ENCODE measurements at regions not wholly inside any gene's neighbourhood (a gene's known extent, or its start where the extent isn't known, plus 50 kb on each side); places are given as distances from the start of the nearest gene placed in this dataset.

DNA sequence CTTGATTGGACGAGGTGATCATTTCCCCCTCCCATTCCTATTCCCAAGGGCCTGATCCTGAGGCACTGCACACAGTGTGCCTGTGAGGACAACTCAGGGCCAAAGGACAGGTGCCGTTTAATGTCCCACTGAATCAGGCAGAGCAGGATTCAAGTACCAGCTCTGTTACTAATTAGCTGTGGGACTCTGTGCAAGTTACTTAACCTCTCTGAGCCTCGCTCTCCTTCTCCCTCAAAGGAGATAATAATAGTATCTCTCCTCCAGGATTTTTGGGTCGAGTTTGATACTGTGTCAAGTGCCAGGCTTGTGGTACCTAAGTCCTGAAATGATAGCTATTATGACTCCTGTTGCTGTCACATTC lies 86.8 kb upstream of the NKD1 start:
- H3K36me3 Mint-ChIP-seq (ENCODE audit: low read depth) = no peaks in the 10 kb centered on the region
- no peaks in the 10 kb centered on the region for H3K9me3 Mint-ChIP-seq
- ATAC-seq (no peak), DNase-seq (ENCODE audit: low spot score) (no peak)
- no peak overlapping the region for H3K4me2 ChIP-seq
- no peak for TF ChIP-seq POLR2AphosphoS5 (IDR thresholded peaks at IDR 0.05; ENCODE audit: low read depth)
- no peaks in the 10 kb centered on the region for H3K9me2 ChIP-seq (ENCODE audit: insufficient read depth)
- H3K27me3 Mint-ChIP-seq (ENCODE audit: insufficient read depth, low read depth, poor library complexity) = peaks cover 17% of the 10 kb centered on the region
- no peak overlapping the region for H3K4me3 Mint-ChIP-seq
- H4K20me1 ChIP-seq (replicated peaks; ENCODE audit: insufficient read depth) = no peaks in the 10 kb centered on the region
- no peak overlapping the region for H3K27ac ChIP-seq (ENCODE audit: low read depth)
- H2AFZ ChIP-seq = no peak overlapping the region
- H3F3A ChIP-seq (replicated peaks; ENCODE audit: low read depth) = peaks cover 7% of the 10 kb centered on the region; the same call in 1 of the 2 replicates
- H3K27ac Mint-ChIP-seq = no peak overlapping the region
- H3K36me3 ChIP-seq (ENCODE audit: insufficient read depth) = no peaks in the 10 kb centered on the region
- H3K4me1 ChIP-seq (ENCODE audit: insufficient read depth) = peaks cover 48% of the 10 kb centered on the region
- H3K4me3 ChIP-seq = no peak overlapping the region
- no peaks in the 10 kb centered on the region for H3K79me2 ChIP-seq (replicated peaks; ENCODE audit: insufficient read depth)
- H3K4me1 Mint-ChIP-seq = peaks cover 56% of the 10 kb centered on the region
- peaks cover 20% of the 10 kb centered on the region for H3K27me3 ChIP-seq (ENCODE audit: insufficient read depth)

DNA sequence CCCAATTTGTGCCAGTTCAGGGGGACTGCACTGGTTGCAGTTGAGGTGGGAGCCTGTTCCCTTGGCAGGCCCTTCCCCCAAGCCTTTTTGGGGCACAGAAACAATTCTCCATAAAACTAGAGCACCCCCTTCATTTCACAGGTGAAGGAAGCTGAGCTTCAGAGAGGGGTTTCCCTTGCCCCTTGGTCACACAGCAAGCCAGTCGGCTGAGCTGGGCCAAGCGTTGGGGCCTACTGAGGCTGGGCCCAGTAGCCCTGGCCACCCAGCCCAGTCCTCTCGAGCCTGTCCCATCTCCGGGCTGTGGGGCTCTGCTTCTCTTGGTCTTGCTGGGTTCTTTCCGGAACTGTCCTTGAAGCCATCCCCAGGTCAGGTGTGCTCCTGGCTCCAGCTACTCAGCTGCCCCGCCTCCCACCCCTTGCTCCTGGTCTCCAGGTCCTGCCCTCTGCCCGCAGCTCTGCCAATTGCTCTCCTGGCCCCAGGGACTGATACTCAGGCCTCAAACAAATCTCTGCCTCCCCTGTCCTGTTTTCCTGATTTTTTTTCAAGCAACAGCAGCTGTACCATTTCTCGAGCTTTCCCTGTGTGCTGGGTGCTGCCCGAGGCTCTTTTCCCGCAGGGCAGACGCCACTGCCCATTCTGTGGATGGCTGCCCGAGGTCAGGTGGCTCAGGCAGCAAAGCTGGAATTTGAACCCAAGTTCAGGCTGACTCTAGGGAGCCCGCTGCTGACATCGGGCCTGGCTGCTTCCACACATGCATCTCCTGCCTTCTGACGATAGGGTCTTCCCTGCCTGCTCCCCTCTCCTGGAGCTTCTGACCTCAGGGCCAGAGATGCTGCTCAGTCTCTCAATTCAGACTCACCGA lies 87.4 kb upstream of the NKD1 start:
- no peak overlapping the region for H3K4me2 ChIP-seq
- peaks cover 48% of the 10 kb centered on the region for H3K4me1 ChIP-seq (ENCODE audit: insufficient read depth)
- Mint-ChIP-seq H3K4me1 (peaks cover 53% of the 10 kb centered on the region), H3K27ac (peak overlapping the region; percentile 84), H3K27me3 (ENCODE audit: insufficient read depth, low read depth, poor library complexity) (peaks cover 15% of the 10 kb centered on the region), H3K36me3 (ENCODE audit: low read depth) (no peaks in the 10 kb centered on the region), H3K4me3 (no peak overlapping the region; the same call in 2 of the 3 replicates), H3K9me3 (no peaks in the 10 kb centered on the region)
- H3K4me3 ChIP-seq = no peak overlapping the region
- ATAC-seq (no peak), DNase-seq (ENCODE audit: low spot score) (no peak)
- H3K36me3 ChIP-seq (ENCODE audit: insufficient read depth) = no peaks in the 10 kb centered on the region
- H3F3A ChIP-seq (replicated peaks; ENCODE audit: low read depth) = peaks cover 7% of the 10 kb centered on the region; the same call in 1 of the 2 replicates
- H2AFZ ChIP-seq = peak overlapping the region; percentile 21; the same call in 1 of the 2 replicates
- H3K27ac ChIP-seq (ENCODE audit: low read depth) = no peak overlapping the region
- H3K27me3 ChIP-seq (ENCODE audit: insufficient read depth) = peaks cover 14% of the 10 kb centered on the region
- no peaks in the 10 kb centered on the region for H4K20me1 ChIP-seq (replicated peaks; ENCODE audit: insufficient read depth)
- H3K9me2 ChIP-seq (ENCODE audit: insufficient read depth) = no peaks in the 10 kb centered on the region
- no peaks in the 10 kb centered on the region for H3K79me2 ChIP-seq (replicated peaks; ENCODE audit: insufficient read depth)
- no peak for TF ChIP-seq ZNF114 (CRISPR knock-in tag; IDR thresholded peaks at IDR 0.05)
- TF ChIP-seq, protein P1, sequence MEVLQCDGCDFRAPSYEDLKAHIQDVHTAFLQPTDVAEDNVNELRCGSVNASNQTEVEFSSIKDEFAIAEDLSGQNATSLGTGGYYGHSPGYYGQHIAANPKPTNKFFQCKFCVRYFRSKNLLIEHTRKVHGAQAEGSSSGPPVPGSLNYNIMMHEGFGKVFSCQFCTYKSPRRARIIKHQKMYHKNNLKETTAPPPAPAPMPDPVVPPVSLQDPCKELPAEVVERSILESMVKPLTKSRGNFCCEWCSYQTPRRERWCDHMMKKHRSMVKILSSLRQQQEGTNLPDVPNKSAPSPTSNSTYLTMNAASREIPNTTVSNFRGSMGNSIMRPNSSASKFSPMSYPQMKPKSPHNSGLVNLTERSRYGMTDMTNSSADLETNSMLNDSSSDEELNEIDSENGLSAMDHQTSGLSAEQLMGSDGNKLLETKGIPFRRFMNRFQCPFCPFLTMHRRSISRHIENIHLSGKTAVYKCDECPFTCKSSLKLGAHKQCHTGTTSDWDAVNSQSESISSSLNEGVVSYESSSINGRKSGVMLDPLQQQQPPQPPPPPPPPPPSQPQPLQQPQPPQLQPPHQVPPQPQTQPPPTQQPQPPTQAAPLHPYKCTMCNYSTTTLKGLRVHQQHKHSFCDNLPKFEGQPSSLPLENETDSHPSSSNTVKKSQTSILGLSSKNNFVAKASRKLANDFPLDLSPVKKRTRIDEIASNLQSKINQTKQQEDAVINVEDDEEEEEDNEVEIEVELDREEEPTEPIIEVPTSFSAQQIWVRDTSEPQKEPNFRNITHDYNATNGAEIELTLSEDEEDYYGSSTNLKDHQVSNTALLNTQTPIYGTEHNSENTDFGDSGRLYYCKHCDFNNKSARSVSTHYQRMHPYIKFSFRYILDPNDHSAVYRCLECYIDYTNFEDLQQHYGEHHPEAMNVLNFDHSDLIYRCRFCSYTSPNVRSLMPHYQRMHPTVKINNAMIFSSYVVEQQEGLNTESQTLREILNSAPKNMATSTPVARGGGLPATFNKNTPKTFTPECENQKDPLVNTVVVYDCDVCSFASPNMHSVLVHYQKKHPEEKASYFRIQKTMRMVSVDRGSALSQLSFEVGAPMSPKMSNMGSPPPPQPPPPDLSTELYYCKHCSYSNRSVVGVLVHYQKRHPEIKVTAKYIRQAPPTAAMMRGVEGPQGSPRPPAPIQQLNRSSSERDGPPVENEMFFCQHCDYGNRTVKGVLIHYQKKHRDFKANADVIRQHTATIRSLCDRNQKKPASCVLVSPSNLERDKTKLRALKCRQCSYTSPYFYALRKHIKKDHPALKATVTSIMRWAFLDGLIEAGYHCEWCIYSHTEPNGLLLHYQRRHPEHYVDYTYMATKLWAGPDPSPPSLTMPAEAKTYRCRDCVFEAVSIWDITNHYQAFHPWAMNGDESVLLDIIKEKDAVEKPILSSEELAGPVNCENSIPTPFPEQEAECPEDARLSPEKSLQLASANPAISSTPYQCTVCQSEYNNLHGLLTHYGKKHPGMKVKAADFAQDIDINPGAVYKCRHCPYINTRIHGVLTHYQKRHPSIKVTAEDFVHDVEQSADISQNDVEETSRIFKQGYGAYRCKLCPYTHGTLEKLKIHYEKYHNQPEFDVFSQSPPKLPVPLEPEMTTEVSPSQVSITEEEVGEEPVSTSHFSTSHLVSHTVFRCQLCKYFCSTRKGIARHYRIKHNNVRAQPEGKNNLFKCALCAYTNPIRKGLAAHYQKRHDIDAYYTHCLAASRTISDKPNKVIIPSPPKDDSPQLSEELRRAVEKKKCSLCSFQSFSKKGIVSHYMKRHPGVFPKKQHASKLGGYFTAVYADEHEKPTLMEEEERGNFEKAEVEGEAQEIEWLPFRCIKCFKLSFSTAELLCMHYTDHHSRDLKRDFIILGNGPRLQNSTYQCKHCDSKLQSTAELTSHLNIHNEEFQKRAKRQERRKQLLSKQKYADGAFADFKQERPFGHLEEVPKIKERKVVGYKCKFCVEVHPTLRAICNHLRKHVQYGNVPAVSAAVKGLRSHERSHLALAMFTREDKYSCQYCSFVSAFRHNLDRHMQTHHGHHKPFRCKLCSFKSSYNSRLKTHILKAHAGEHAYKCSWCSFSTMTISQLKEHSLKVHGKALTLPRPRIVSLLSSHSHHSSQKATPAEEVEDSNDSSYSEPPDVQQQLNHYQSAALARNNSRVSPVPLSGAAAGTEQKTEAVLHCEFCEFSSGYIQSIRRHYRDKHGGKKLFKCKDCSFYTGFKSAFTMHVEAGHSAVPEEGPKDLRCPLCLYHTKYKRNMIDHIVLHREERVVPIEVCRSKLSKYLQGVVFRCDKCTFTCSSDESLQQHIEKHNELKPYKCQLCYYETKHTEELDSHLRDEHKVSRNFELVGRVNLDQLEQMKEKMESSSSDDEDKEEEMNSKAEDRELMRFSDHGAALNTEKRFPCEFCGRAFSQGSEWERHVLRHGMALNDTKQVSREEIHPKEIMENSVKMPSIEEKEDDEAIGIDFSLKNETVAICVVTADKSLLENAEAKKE (CRISPR knock-in tag; IDR thresholded peaks at IDR 0.05) = no peak
- TF ChIP-seq, protein P2, sequence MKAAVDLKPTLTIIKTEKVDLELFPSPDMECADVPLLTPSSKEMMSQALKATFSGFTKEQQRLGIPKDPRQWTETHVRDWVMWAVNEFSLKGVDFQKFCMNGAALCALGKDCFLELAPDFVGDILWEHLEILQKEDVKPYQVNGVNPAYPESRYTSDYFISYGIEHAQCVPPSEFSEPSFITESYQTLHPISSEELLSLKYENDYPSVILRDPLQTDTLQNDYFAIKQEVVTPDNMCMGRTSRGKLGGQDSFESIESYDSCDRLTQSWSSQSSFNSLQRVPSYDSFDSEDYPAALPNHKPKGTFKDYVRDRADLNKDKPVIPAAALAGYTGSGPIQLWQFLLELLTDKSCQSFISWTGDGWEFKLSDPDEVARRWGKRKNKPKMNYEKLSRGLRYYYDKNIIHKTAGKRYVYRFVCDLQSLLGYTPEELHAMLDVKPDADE (IDR thresholded peaks at IDR 0.05) = no peak
- TF ChIP-seq EZH2phosphoT487 (IDR thresholded peaks at IDR 0.05; ENCODE audit: unreplicated experiment) = no peak
- no peak for TF ChIP-seq NANOG (IDR thresholded peaks at IDR 0.05; ENCODE audit: borderline replicate concordance)
- no peak for TF ChIP-seq EZH2 (IDR thresholded peaks at IDR 0.05; ENCODE audit: low read depth, unreplicated experiment)
- TF ChIP-seq POLR2AphosphoS5 (IDR thresholded peaks at IDR 0.05; ENCODE audit: low read depth) = no peak
- TF ChIP-seq STAT1 (IDR thresholded peaks at IDR 0.05; ENCODE audit: unreplicated experiment) = no peak
- TF ChIP-seq, protein P3, sequence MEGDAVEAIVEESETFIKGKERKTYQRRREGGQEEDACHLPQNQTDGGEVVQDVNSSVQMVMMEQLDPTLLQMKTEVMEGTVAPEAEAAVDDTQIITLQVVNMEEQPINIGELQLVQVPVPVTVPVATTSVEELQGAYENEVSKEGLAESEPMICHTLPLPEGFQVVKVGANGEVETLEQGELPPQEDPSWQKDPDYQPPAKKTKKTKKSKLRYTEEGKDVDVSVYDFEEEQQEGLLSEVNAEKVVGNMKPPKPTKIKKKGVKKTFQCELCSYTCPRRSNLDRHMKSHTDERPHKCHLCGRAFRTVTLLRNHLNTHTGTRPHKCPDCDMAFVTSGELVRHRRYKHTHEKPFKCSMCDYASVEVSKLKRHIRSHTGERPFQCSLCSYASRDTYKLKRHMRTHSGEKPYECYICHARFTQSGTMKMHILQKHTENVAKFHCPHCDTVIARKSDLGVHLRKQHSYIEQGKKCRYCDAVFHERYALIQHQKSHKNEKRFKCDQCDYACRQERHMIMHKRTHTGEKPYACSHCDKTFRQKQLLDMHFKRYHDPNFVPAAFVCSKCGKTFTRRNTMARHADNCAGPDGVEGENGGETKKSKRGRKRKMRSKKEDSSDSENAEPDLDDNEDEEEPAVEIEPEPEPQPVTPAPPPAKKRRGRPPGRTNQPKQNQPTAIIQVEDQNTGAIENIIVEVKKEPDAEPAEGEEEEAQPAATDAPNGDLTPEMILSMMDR (conservative IDR thresholded peaks at IDR 0.05; ENCODE audit: low read depth in 2 of 2) = no peak
- no peak for TF ChIP-seq CREB1 (CRISPR knock-in tag; IDR thresholded peaks at IDR 0.05; ENCODE audit: low read depth)
- TF ChIP-seq ZNF331 (CRISPR knock-in tag; IDR thresholded peaks at IDR 0.05; ENCODE audit: low read depth) = no peak

All from GM23338 (cell line).